Neural progenitor cell (in vitro differentiated cells): ENCODE measurements at regions not wholly inside any gene's neighbourhood (a gene's known extent, or its start where the extent isn't known, plus 50 kb on each side); places are given as distances from the start of the nearest gene placed in this dataset.

Source experiments
- DNase-seq: peaks from one replicate; pipeline ENCODE4 v3.0.0-alpha.2; 2016; ENCODE audit warnings: low spot score
- H2AFZ ChIP-seq: fragments of 200-600 bp; sonication (generic); replicated peaks from 2 replicates; pipeline ENCODE4 v1.6.1; 2016; ENCODE audit warnings: antibody characterized with exemption
- H3F3A ChIP-seq: fragments of 200-600 bp; sonication (generic); 2 replicates; pipeline ENCODE4 v1.6.1; 2016; ENCODE audit warnings: antibody characterized with exemption, low read depth
- H3K27ac ChIP-seq: fragments of 200-600 bp; sonication (generic); 2 replicates; pipeline ENCODE4 v1.5.1; 2016; ENCODE audit warnings: mild to moderate bottlenecking
- H3K27me3 ChIP-seq: fragments of 200-600 bp; sonication (generic); 2 replicates; pipeline ENCODE4 v1.6.1; 2016; ENCODE audit warnings: mild to moderate bottlenecking, moderate library complexity
- H3K36me3 ChIP-seq: fragments of 200-600 bp; sonication (generic); 2 replicates; pipeline ENCODE4 v1.5.1; 2016
- H3K4me1 ChIP-seq: fragments of 200-600 bp; sonication (generic); 2 replicates; pipeline ENCODE4 v1.6.1; 2016; ENCODE audit warnings: mixed run types
- H3K4me2 ChIP-seq: fragments of 200-600 bp; sonication (generic); 2 replicates; pipeline ENCODE4 v1.6.1; 2016
- H3K4me3 ChIP-seq: fragments of 200-600 bp; sonication (generic); 2 replicates; pipeline ENCODE4 v1.5.1; 2016
- H3K79me2 ChIP-seq: fragments of 200-600 bp; sonication (generic); 2 replicates; pipeline ENCODE4 v1.6.1; 2016; ENCODE audit warnings: low read depth
- H3K9ac ChIP-seq: fragments of 200-600 bp; sonication (generic); 2 replicates; pipeline ENCODE4 v1.6.1; 2016
- H3K9me3 ChIP-seq: fragments of 200-600 bp; sonication (generic); 2 replicates; pipeline ENCODE4 v1.5.1; 2016; ENCODE audit warnings: low read depth
- H4K20me1 ChIP-seq: fragments of 200-600 bp; sonication (generic); 2 replicates; pipeline ENCODE4 v1.6.1; 2016; ENCODE audit warnings: low read depth
- H3K27ac Mint-ChIP-seq: 3 replicates; pipeline ENCODE4 v1.8.0; 2021; ENCODE audit warnings: mixed read lengths
- H3K27me3 Mint-ChIP-seq: 2 replicates; pipeline ENCODE4 v1.8.0; 2022; ENCODE audit warnings: low read depth, mild to moderate bottlenecking, inconsistent platforms, moderate library complexity, mixed read lengths; ENCODE audit not compliant: insufficient read depth
- H3K36me3 Mint-ChIP-seq: 3 replicates; pipeline ENCODE4 v1.8.0; 2021; ENCODE audit warnings: mixed read lengths
- H3K4me1 Mint-ChIP-seq: 3 replicates; pipeline ENCODE4 v1.8.0; 2021; ENCODE audit warnings: mixed read lengths
- H3K4me3 Mint-ChIP-seq: 3 replicates; pipeline ENCODE4 v1.8.0; 2021; ENCODE audit warnings: mild to moderate bottlenecking, moderate library complexity, mixed read lengths
- H3K9me3 Mint-ChIP-seq: 3 replicates; pipeline ENCODE4 v1.8.0; 2020; ENCODE audit warnings: mixed read lengths
- EZH2 ChIP-seq: fragments of 200-600 bp; sonication (generic); IDR thresholded peaks from 2 replicates; pipeline ENCODE4 v1.6.1; 2017; ENCODE audit warnings: antibody characterized with exemption, mild to moderate bottlenecking, moderate library complexity
- EZH2phosphoT487 ChIP-seq: fragments of 200-600 bp; sonication (generic); IDR thresholded peaks from 2 replicates; pipeline ENCODE4 v1.6.1; 2017; ENCODE audit warnings: antibody characterized with exemption
- TF ChIP-seq, protein P1 (sequence below): fragments of 200-600 bp; sonication (generic); IDR thresholded peaks from 2 replicates; pipeline ENCODE4 v1.5.1; 2017; ENCODE audit warnings: antibody characterized with exemption, mild to moderate bottlenecking

DNA sequence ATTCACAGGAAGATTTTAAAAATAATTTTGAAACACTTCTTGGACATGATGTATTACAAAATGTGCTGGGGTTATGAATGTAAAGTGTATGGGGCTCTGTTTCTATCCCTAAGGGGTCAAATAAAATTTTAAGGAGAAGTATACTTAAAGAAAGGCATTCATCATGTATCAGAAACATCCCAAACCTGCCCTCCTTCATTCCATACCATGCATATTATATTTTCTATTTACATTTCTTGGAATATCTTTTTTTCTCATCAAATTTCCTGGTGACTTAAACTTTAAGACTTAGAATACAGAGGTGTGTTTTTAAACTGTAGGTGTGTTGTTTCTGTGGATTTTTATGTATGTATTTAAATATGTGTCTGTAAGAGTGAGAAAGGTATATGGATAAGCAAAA lies 96.1 kb upstream of the ADAMTS19 start:
- no peaks in the 10 kb centered on the region for H3F3A ChIP-seq
- Mint-ChIP-seq H3K27ac (no peak overlapping the region), H3K36me3 (no peaks in the 10 kb centered on the region), H3K4me3 (no peak overlapping the region), H3K9me3 (peaks cover 8% of the 10 kb centered on the region), H3K27me3 (no peaks in the 10 kb centered on the region), H3K4me1 (no peaks in the 10 kb centered on the region)
- no peak overlapping the region for H2AFZ ChIP-seq
- no peaks in the 10 kb centered on the region for H4K20me1 ChIP-seq
- H3K27me3 ChIP-seq: no peaks in the 10 kb centered on the region
- H3K4me2 ChIP-seq: no peak overlapping the region
- H3K4me3 ChIP-seq: no peak overlapping the region
- no peak overlapping the region for H3K27ac ChIP-seq
- H3K9ac ChIP-seq: no peak overlapping the region
- no peak for DNase-seq
- H3K36me3 ChIP-seq: no peaks in the 10 kb centered on the region
- H3K4me1 ChIP-seq: no peaks in the 10 kb centered on the region
- H3K79me2 ChIP-seq: no peaks in the 10 kb centered on the region
- TF ChIP-seq, protein P1, sequence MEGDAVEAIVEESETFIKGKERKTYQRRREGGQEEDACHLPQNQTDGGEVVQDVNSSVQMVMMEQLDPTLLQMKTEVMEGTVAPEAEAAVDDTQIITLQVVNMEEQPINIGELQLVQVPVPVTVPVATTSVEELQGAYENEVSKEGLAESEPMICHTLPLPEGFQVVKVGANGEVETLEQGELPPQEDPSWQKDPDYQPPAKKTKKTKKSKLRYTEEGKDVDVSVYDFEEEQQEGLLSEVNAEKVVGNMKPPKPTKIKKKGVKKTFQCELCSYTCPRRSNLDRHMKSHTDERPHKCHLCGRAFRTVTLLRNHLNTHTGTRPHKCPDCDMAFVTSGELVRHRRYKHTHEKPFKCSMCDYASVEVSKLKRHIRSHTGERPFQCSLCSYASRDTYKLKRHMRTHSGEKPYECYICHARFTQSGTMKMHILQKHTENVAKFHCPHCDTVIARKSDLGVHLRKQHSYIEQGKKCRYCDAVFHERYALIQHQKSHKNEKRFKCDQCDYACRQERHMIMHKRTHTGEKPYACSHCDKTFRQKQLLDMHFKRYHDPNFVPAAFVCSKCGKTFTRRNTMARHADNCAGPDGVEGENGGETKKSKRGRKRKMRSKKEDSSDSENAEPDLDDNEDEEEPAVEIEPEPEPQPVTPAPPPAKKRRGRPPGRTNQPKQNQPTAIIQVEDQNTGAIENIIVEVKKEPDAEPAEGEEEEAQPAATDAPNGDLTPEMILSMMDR: no peak
- no peak for TF ChIP-seq EZH2phosphoT487
- TF ChIP-seq EZH2: no peak
- H3K9me3 ChIP-seq: no peaks in the 10 kb centered on the region

DNA sequence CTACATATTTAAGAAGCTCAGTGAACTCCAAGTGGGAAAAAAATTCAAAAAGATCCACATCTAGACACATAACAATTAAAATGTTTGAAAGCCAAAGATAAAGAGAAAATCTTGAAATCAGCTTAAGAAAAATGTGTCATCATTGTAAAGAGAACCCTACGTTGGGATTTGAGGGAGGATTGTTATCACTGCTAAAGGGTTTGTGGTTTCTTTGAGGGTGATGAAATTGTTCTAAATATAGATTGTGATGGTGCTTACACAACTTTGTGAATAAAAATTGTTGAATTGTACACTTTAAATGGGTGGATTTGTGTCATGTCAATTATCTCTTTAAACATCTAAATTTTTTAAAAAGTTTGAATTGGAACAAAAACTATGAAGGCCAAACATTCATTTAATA lies 92.2 kb upstream of the ADAMTS19 start:
- Histone ChIP-seq H3K4me1 (peaks cover 15% of the 10 kb centered on the region), H3K27ac (no peak overlapping the region), H3K9me3 (no peaks in the 10 kb centered on the region), H3F3A (no peaks in the 10 kb centered on the region), H4K20me1 (no peaks in the 10 kb centered on the region), H3K27me3 (no peaks in the 10 kb centered on the region), H3K79me2 (no peaks in the 10 kb centered on the region), H3K36me3 (no peaks in the 10 kb centered on the region), H3K9ac (no peak overlapping the region), H3K4me3 (no peak overlapping the region), H3K4me2 (no peak overlapping the region), H2AFZ (no peak overlapping the region)
- TF ChIP-seq EZH2 (no peak), EZH2phosphoT487 (no peak)
- TF ChIP-seq, protein P1: no peak
- Mint-ChIP-seq H3K4me1 (peaks cover 3% of the 10 kb centered on the region), H3K27ac (no peak overlapping the region), H3K9me3 (peaks cover 8% of the 10 kb centered on the region), H3K36me3 (no peaks in the 10 kb centered on the region), H3K4me3 (no peak overlapping the region), H3K27me3 (no peaks in the 10 kb centered on the region)
- no peak for DNase-seq

DNA sequence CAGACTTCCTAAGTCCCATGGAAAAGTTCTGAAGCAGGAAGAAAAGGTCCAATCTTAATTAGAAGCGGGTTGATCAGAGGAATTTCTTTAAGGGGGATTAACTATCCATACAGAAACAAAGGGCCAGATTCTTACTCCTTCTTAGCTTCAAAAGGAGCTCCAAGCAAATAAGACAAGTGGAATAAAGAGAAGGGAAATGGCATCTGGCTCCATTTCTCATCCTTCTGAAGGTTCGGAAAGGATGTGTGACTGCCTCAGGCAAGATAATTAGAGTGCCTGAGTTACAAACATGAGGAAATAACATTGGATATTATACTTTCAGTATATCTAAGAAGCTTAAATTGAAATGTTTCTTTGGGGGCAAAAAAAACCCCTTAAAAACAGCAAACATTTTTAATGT lies 88.1 kb upstream of the ADAMTS19 start:
- peak; percentile 63 for DNase-seq
- Histone ChIP-seq H3K27ac (peak overlapping the region; percentile 72), H3F3A (no peaks in the 10 kb centered on the region), H3K79me2 (no peaks in the 10 kb centered on the region), H4K20me1 (no peaks in the 10 kb centered on the region), H3K4me2 (peak overlapping the region; percentile 57), H3K4me3 (no peak overlapping the region), H3K27me3 (no peaks in the 10 kb centered on the region), H3K36me3 (no peaks in the 10 kb centered on the region), H3K4me1 (peaks cover 15% of the 10 kb centered on the region), H3K9me3 (no peaks in the 10 kb centered on the region), H2AFZ (no peak overlapping the region), H3K9ac (no peak overlapping the region)
- Mint-ChIP-seq H3K27me3 (no peaks in the 10 kb centered on the region), H3K9me3 (no peaks in the 10 kb centered on the region), H3K27ac (no peak overlapping the region), H3K4me3 (no peak overlapping the region), H3K4me1 (peaks cover 3% of the 10 kb centered on the region), H3K36me3 (no peaks in the 10 kb centered on the region)
- TF ChIP-seq, protein P1: no peak
- TF ChIP-seq EZH2phosphoT487 (peak; percentile 59), EZH2 (no peak)

DNA sequence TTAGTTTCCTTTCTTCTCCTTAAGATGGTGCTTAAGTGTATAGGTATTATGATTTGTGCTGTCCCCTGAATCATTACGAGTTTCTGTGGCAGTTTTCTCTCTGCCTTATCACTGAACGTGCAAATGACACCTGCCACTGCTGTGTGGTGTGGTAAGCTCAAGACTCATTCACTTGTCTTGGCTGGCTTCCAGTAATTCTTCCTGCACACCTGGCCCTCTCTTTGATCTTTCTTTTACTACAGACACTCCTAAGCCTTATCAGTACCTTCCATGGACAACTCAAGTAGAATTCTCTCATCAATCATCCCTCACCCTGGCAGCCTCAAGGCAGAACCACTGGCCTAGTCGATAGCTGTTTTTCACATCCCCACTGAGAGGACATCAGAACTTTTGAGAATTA lies 82.6 kb upstream of the ADAMTS19 start:
- H3K27ac Mint-ChIP-seq: no peak overlapping the region
- H3K27me3 Mint-ChIP-seq: no peaks in the 10 kb centered on the region
- Histone ChIP-seq H3K4me1 (peaks cover 6% of the 10 kb centered on the region), H3K4me2 (no peak overlapping the region), H3K4me3 (no peak overlapping the region), H3K9ac (no peak overlapping the region), H3K36me3 (no peaks in the 10 kb centered on the region), H2AFZ (no peak overlapping the region), H3K27ac (no peak overlapping the region), H3F3A (no peaks in the 10 kb centered on the region), H4K20me1 (no peaks in the 10 kb centered on the region), H3K79me2 (no peaks in the 10 kb centered on the region), H3K9me3 (no peaks in the 10 kb centered on the region), H3K27me3 (no peaks in the 10 kb centered on the region)
- H3K36me3 Mint-ChIP-seq: no peaks in the 10 kb centered on the region
- H3K9me3 Mint-ChIP-seq: no peaks in the 10 kb centered on the region
- no peak for DNase-seq
- no peak overlapping the region for H3K4me3 Mint-ChIP-seq
- peaks cover 5% of the 10 kb centered on the region for H3K4me1 Mint-ChIP-seq
- TF ChIP-seq EZH2: no peak
- TF ChIP-seq EZH2phosphoT487: no peak
- TF ChIP-seq, protein P1: no peak
